ENCODE measurements at regions not wholly inside any gene's neighbourhood (a gene's known extent, or its start where the extent isn't known, plus 50 kb on each side); places are given as distances from the start of the nearest gene placed in this dataset.

DNA sequence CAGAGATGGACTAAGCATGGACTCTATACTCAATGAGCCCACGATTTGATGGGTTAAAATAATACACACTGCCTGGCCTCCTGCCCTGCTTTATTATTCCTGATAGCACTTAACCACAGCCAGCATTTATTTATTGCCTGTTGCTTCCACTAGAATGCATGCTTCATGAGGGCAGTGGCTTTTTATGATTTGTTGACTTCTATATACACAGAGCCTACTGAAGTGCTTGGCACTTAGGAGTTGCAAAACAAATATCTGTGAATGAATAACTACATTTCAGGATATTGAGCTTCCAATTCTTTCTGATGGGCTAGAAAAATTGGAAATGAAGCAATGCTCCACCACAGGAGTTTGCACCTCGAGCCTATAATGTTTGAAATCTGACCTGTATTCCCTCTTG, 513.6 kb upstream of the ZMIZ1 start:
- no peak for DNase-seq (ENCODE audit: low read depth)
- TF ChIP-seq, protein P1, sequence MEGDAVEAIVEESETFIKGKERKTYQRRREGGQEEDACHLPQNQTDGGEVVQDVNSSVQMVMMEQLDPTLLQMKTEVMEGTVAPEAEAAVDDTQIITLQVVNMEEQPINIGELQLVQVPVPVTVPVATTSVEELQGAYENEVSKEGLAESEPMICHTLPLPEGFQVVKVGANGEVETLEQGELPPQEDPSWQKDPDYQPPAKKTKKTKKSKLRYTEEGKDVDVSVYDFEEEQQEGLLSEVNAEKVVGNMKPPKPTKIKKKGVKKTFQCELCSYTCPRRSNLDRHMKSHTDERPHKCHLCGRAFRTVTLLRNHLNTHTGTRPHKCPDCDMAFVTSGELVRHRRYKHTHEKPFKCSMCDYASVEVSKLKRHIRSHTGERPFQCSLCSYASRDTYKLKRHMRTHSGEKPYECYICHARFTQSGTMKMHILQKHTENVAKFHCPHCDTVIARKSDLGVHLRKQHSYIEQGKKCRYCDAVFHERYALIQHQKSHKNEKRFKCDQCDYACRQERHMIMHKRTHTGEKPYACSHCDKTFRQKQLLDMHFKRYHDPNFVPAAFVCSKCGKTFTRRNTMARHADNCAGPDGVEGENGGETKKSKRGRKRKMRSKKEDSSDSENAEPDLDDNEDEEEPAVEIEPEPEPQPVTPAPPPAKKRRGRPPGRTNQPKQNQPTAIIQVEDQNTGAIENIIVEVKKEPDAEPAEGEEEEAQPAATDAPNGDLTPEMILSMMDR (IDR thresholded peaks at IDR 0.05; ENCODE audit: insufficient read depth, low read depth, low read length, missing control alignments): no peak
- H3K4me3 ChIP-seq (ENCODE audit: low read depth, low read length): no peak overlapping the region

DNA sequence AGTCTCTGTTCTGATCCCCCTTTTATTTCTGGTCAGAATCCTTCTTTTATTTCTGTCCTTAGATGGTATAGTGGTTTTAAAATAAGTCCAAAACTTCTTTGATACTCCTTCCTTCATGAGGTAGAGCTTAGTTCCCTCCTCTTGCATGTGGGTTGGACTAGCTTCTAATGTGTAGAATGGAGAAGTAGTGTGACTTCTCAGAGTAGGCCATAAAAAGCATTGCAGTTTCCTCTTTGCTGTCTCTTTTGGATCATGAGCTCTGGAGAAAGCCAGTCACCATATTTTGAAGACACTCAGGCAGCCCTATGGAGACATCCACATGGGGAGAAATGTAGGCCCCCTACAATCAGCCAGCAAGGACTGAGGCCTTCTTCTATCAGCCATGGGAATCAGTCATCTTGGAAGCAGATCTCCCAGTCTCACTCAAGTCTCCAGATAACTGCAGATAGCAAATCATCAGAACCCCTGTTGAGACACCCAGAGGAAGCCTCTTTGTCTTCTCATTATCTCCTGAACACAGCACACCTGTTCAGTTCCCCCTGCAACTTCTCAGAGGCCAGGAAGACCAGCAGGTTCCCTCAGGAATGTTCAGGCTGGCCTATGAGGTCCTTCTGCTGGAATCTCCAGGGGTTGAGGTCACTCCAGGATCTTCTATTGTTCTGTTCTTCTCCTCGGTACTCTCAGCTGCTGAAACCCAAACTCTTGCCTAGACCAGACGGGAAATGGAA, 511.9 kb upstream of the ZMIZ1 start:
- H3K4me3 ChIP-seq (ENCODE audit: low read depth, low read length): no peak overlapping the region
- TF ChIP-seq, protein P1 (IDR thresholded peaks at IDR 0.05; ENCODE audit: insufficient read depth, low read depth, low read length, missing control alignments): no peak
- DNase-seq (ENCODE audit: low read depth): no peak

DNA sequence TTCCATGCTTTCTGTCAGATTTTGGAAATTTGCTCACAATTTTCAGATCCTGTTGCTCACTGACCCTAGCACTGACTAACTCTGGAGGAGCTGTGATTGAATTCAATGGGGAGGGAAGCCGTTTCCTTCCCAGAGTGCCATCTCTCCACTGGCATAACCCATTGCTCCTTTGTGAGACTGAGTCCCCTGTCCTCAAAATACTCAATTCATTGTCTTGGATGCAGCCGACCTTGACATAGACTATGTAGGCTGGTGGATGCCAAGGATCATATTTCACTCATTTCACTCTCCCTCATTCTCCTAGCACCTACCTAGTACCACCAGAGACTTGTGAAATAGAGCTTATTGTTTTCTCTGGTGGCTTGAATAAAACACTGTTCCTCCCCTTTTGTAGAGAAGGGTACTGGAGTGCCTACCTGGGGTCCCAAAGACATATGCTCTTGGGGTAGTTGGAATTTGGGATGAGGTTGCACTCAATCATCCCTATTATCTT, 511.3 kb upstream of the ZMIZ1 start:
- no peak overlapping the region for H3K4me3 ChIP-seq (ENCODE audit: low read depth, low read length)
- no peak for DNase-seq (ENCODE audit: low read depth)
- TF ChIP-seq, protein P1 (IDR thresholded peaks at IDR 0.05; ENCODE audit: insufficient read depth, low read depth, low read length, missing control alignments): no peak

DNA sequence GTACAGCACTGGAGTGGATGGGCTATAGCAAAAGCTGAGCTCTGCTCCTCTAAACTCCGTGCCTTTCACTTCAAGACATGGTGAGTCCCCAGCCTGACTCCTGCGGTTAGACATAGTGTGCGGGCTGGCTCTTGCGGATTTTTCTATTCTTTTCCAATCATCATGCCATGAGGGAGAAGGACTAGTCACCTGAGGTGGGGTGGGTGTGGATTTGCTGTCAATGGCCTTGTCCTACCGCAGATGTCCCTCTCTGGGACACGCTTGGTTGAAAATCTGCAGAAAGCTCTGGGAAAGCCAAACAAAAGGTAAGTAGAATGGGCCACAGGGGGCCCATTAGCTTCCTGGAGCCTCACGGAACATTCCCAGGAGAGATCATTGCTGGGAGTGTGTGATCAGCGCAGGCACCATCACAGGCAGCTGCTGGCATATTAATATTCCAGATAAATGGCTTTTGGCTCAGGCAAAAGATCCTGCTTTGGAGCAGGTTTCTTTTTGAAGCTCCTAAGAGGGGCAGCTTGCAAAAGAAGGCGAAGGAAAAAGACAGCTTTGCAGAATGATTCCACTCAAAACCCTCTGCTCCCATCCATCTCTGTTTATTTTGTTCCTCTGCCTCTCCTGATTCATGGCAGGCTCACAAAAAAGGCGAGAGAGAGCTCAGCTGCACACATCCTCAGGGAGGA, 509.0 kb upstream of the ZMIZ1 start:
- DNase-seq (ENCODE audit: low read depth): no peak
- no peak overlapping the region for H3K4me3 ChIP-seq (ENCODE audit: low read depth, low read length)
- TF ChIP-seq, protein P1 (IDR thresholded peaks at IDR 0.05; ENCODE audit: insufficient read depth, low read depth, low read length, missing control alignments): no peak

DNA sequence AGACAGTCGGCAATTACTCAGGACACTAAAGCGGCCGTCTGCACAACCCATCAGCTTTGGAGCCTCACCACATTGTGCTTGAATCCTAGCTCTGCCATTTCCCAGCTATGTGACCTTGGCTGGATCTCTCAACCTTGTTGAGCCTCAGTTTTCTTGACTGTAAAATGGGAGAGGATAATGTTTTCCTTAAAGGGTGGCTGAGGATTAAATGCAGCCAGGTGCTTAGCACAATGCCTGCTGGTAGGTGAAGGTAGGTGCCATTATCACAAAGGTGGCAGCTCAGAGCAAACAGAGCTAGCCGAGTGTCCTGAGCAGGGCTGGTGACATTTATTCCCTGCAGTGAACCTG, 508.5 kb upstream of the ZMIZ1 start:
- H3K4me3 ChIP-seq (ENCODE audit: low read depth, low read length): no peak overlapping the region
- TF ChIP-seq, protein P1 (IDR thresholded peaks at IDR 0.05; ENCODE audit: insufficient read depth, low read depth, low read length, missing control alignments): no peak
- no peak for DNase-seq (ENCODE audit: low read depth)

DNA sequence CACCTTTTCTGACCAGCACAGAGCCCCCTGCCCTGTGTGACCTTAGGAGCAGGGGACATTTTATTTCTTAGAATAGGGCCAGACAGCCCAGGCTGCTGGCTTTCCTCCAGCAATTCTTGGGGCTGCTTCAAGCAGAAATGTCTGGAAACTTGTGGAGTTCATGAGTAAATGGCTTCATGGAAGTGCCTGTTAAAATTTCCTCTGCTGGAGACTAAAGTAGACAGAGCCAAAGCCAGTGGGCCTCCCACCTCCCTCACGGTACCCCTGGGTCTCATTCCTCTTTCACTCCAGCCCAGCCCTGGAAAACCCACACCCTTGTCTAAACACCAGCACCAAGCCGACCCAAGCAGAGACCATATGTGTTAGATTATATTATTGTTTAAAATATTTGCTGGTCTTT, 505.5 kb upstream of the ZMIZ1 start:
- TF ChIP-seq, protein P1 (IDR thresholded peaks at IDR 0.05; ENCODE audit: insufficient read depth, low read depth, low read length, missing control alignments): no peak

More for the DNA sequence above, 505.5 kb upstream of the ZMIZ1 start:
- no peak overlapping the region for H3K4me3 ChIP-seq (ENCODE audit: low read depth, low read length)
- no peak for DNase-seq (ENCODE audit: low read depth)

All from GM12865 (cell line).